Hematopoietic multipotent progenitor cell treated with erythropoietin and hydrocortisone succinate and interleukin-3 and kit ligand, for 8 days (in vitro differentiated cells): ENCODE measurements at regions not wholly inside any gene's neighbourhood (a gene's known extent, or its start where the extent isn't known, plus 50 kb on each side); places are given as distances from the start of the nearest gene placed in this dataset.
"Not testable (repeated sequence)": the region's sequence is repeated elsewhere in the genome, so short reads cannot be mapped to it uniquely, and the experiment has no call there.

Experiments used
- DNase-seq: peaks from one replicate; pipeline ENCODE4 v3.0.0-alpha.2; 2015

DNA sequence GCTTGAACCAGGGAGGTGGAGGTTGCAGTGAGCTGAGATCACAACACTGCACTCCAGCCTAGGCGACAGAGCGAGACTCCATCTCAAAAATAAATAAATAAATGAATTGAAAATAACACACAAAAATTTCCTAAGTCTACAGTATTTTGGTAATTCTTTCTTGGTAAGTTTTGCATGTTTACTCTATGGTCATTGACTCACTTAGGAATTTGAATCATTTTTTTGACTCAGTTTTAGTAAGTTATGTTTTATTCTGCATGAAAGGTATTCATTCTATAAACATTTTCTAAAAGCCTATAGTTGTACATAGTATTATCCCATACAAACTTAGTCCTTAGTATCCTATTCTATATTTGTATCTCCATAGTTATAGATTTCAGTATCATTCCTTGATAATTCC is 772.9 kb upstream of the SLIT2 start:
- no peak for DNase-seq

DNA sequence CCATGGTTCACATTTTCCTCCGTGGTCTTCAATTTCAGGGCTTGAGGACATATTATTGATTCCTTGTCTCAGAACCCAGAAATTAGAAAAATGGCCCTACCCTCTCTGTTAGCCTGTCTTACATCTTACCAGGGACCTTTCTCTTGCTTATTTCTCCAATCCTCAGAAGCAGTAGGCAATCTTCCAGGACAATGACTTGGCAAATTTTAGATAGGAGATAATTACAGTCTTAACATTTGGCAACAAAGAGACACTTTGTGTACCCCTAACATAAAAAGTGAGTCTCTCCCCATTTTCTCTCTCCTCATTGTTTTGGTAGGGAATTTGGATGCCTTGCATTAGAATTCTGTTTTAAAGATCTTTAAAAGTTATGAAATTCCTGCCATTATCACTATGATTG is 778.1 kb upstream of the SLIT2 start:
- no peak for DNase-seq

DNA sequence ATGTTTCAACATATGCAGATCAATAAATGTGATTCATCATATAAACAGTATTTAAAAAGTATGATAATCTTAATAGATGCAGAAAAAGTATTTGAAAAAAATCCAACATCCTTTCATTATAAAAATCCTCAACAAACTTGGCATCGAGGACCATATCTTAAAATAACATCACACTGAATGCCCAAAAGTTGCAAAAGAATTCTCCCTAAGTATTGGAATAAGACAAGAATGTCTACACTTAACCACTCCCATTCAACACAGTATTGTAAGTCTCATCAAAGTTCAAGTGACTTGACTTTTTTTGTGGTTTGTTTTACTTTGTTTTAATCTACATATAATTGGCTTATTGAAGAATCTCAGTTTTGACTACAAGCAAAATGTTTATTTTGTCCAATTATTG is 779.0 kb upstream of the SLIT2 start:
- DNase-seq: no peak

DNA sequence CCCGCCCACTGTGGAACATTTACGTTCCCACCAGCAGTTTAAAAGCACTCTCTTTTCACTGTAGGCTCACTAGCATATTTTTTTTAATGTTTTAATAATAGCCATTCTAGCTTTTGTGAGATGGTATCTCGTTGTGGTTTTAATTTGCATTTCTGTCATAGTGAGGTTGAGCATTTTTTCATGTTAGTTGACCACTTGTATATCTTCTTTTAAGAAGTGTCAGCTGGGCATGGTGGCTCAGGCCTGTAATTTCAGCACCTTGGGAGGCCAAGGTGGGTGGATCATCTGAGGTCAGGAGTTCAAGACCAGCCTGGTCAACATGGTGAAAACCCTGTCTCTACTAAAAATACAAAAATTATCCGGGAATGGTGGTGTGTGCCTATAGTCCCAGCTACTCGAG is 781.7 kb upstream of the SLIT2 start:
- DNase-seq: not testable (repeated sequence)

DNA sequence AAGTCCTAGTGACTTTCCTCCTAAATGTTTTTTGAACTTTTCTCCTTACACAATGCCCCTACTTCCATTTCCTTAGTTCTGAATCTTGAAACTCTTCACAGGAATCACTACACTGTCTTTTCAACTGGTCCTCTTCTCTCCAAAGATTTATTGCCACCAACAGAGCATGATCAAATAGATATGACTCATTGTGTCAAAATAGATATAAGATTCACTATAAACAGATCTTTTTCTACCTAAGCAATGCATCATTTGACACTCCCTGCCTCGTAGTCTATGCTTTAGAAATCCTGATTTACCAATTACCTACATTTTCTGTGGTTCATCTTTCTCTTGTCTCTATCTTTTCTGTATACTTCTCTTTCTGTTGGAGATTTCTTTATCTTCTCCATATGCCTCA is 789.6 kb upstream of the SLIT2 start:
- DNase-seq: no peak

DNA sequence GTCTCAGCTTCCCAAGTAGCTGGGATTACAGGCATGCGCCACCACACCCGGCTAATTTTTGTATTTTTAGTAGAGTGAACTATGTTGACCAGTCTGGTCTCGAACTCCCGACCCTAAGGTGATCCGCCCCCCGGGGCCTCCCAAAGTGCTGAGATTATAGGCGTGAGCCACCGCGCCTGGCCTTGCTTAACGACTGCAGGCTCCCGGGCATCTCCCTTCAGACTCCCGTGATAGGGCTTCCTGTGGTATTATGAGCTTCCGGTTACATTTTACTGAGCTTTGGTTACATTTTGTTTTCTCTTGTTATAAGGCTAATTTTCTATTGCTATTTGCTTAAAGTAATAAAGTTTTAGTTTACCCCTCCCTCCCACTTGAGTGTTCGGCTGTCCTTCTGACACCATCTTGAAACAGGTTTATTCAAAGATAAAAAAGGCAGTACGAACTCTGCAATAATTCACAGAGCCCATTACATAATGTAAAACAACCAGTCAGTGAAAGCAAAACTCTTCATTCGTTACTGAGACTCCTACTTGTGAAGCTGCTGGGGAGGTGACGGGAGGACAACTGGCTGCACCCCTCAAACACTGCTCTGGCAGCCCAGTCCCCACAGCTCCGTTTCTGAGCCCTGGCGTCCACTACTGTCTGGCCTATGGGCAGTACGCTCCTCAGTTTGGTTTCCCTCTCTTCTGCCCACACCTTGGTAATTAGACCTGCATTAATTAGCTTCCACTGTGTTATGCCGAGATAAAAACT is 795.7 kb upstream of the SLIT2 start:
- no peak for DNase-seq

DNA sequence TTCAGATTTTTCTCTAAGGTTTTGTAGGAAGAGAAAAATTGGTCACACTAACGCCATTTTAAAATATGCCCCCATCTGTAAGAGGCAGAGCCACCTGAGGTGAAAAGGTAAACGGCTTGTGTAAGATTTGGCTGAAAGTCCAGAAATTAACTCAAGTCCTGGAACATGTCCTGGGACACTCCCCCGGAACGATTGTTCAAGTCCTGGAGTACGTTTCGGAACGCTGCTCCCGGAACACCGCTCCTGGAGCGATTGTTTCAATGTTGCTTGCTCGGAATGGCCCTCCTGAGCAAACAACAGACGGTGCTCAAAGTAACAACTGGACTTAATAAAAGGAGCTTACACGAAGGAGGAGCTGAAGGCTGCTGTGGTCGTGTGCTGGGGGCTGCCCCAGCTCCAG is 796.5 kb upstream of the SLIT2 start:
- no peak for DNase-seq

DNA sequence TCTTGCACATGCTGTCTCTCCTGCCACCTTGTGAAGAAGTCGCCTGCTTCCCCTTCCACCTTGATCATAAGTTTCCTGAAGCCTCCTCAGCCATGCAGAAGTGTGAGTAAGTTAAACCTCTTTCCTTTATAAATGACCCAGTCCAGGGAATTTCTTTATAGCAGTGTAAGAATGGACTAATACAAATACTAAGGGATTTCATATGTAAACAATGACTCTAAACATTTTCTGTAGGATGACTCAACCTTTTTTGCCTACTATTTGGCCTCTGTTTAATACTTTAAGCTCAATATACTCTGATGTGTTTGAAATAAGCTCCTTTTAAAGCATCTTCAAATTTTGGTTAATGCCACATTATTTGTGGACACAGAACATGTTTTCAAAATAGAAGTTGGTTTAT is 813.5 kb upstream of the SLIT2 start:
- DNase-seq: no peak

DNA sequence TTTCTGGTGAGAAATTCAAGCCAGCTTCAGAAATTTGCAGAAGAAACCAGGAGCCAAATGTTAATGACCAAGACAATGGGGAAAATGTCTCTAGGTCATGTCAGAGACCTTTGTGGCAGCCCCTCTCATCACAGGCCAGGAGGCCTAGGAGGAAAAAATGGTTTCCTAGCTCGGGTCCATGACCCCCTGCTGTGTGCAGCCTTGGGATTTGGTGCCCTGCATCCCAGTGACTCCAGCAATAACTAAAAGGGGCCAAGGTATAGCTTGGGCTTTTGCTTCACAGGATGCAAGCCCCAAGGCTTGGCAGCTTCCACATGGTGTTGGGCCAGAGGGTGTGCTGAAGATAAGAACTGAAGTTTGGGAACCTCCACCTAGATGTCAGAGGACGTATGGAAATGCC is 814.7 kb upstream of the SLIT2 start:
- DNase-seq: no peak

DNA sequence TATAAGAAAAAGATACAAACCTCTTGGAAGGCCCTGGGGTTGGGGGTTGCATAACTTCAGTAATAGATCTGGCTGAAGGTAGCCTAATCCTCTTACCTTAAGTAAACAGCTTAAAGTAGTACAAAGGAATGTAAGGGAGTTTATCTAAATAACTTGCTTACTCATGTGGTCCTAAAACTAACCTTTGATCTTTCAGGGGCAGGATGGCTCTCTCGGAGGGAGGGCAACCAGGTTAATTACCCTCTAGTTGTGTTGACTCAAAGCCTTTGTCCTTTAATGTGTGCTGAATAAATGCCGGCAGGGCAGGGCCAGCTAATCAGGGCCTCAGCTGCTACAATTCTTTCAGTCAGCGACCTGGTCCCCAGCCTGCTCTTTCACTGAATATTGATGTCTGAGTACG is 822.0 kb upstream of the SLIT2 start:
- DNase-seq: no peak

DNA sequence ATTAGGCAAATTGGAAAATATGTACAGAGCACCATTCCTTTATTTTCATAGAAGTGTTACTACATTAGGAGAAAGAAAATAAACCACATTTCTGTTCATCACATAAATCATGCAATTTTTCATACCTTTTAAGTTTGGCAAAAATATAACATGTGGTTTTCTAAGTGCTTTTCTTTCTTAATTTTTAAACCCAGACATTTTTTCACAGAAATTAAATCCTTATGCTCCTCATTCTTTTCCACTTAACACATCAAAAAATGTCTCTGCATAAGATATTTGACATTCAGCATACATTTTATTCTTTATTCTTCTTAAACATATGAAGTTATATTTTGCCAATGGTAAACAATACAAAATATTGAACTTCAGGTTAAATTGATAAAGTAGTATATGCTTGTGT is 826.6 kb upstream of the SLIT2 start:
- DNase-seq: no peak

DNA sequence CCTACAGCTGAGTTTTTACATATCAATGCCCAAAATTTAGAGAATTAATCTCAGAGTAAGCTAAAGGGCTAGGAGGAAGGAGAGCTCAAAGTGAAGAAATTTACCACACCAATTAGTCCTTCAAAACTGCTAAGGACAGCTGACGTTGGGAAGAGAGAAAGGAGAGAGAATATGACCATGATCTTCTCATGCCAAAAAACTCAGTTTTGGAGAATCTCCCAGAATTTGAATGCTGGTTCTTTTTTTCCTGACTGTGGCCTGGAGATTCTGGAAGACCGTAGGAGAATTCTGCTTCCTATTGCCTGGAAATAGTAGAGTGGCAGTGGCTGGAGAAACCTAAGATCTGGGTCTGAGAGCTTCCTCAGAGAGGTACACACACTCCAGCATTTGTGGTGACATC is 834.4 kb upstream of the SLIT2 start:
- no peak for DNase-seq

DNA sequence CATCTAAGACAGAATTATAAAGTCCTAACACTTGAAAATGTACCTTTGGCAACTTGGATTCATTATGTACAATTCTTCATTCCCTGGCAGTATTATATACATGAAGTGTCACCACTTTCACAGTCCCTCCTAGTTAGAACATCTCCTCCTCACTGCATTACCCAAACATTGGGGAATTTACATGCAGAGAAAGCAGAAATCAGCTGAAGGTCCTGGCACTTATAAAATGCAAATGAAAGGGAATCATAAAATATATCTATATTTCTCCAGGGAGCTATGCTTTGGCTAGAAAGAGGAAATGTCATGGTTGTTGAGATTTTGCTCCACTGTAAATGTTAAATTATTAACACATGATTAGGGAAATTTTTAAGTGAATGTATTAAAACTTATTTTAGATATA is 835.6 kb upstream of the SLIT2 start:
- DNase-seq: no peak

DNA sequence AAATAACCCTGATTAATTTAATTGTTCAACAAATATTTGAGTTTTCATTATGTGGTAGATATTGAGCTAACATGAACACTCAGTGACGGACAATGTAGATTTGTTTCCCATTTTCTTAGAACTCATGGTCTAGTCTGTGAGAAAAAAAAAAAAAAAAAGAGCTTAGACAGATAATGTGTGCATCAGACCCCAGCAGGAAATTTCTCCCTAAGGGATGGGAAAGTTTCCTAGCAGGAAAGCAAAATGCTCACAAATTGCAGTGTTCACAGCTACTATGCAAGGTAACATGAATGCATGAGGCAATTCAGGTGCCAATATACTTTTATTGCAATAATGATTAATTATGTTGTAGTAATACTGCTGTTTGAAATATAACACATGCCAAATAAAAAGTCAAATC is 843.2 kb upstream of the SLIT2 start:
- no peak for DNase-seq

DNA sequence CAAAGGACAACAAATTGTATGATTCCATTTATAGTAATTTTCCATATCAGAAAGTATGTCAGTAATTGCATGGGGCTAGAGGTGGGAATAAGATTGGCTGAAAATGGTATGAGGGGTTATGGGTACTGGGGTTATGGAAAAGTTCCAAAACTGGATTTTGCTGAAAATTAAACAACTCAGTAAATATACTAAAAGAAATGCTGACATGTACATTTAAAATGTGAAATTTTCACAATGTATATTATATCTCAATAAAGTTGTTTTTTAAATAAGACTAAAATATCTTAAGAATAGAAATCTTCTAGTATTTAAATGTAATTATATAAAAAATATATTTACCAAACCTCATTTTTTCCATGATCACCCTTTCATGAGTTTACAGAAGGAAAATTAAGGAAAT is 844.9 kb upstream of the SLIT2 start:
- DNase-seq: no peak

DNA sequence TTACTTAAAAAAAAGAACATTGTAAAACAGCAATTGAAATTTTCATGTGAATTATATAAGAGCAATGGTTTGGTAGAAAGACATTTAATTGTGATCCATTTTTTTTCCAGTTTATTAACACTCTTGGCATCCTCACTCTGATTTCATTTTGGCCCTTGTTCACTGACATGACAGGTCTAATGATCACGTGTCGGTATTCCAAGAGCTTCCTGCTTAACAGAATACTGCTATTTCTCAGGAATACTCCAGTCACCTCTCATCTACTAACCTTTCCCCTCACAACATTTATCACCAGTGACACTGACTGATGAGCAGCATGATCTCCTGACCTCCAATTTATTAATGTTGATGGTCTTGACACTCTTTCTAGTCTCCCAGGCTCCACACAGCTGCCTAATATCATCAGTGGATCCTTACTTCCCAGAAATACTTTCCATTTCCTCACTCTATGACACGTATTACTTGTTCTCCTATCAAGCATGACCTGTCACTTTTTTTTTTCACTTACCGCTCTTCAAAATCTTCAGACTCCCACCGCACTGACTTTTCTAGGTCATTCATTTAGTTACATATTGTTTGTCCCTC is 847.8 kb upstream of the SLIT2 start:
- no peak for DNase-seq

DNA sequence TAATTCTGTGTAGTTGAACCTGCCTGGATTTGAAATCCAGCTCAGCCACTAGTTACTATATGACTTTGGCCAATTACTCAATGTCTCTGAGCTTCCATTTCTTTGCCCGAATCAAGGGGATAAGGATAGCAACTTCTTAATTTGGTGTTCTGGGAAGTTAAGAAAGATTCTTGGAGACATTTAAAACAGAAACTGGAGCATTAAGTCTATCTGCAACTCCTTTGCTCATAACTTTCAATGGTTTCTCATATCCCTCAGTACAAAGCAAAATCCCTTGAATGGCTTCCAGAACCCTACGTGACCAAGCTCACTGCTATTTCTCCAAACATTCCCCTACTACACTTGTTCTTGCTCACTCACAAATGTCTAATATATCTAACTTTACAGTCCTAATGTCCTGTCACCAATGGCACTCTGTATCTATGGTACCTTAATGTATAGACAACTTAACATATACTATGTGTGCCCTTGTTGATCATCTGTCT is 849.1 kb upstream of the SLIT2 start:
- DNase-seq: no peak

DNA sequence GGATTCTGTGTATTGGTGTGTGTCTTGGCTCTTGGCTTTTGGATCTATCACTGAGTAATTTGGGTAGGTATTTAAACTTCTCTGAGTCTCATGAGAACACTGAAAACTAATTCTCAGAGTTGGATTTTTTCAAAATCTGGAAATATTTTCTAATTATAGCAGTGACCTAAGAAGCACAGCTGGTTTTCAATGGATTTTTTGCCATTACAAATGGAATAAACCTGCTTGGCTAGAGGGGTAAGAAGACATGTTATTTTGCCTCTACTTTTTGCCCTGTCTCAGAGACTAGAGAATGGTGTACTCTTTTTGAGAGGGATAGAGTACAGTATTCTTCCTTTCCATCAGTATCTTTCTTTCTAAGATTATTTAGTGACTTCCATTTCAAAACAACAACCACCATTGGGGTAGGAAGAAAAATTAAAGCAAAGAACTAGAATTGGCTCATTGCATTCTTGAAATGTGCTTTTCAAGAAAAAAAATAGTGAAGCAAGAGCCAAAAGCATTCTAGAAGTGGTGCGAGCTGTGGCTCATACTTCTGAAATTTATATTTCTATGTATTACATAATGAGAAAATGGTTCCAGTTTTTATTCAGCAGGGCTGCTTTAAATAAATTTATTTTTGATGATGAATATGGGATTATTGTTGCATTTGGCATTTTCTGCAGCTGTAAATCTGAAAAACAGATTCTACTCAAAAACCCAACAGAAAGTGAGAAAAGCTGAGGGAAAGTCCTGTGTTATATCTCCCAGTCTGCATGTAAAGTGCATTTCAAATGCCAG is 850.2 kb upstream of the SLIT2 start:
- DNase-seq: no peak

DNA sequence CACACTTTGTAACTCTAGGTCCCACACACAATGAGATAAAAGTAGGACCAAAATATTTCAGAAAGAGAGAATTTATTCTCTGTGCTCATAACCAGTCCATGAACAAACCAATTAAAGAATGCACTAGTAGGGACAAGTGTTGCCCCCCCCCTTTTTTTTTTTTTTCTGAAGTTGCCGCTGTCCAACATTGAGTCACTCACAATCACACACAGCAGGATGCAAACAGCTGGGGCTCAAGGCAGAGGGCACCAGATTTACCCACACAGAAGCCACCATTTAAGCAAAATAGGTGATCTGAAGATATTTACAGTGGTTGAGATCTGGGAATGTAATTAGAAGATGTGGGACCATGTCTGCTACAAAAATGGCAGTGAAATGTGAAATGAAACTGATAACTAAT is 850.9 kb upstream of the SLIT2 start:
- DNase-seq: no peak

DNA sequence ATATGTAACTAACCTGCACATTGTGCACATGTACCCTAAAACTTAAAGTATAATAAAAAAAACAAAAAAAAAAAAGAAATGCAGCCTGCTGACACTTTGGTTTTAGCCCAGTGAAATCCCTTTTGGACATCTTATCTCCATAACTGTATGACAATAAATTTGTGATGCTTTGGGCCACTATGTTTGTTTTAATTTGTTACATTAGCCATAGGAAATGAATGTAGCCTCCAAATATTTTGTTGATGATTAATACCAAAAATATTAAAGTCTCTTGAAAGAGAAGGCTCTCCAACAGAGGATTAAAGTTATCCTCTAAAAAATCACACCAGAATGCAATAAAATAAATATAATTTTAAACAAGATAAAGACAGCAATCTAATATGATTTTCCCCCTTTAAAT is 852.7 kb upstream of the SLIT2 start:
- no peak for DNase-seq

DNA sequence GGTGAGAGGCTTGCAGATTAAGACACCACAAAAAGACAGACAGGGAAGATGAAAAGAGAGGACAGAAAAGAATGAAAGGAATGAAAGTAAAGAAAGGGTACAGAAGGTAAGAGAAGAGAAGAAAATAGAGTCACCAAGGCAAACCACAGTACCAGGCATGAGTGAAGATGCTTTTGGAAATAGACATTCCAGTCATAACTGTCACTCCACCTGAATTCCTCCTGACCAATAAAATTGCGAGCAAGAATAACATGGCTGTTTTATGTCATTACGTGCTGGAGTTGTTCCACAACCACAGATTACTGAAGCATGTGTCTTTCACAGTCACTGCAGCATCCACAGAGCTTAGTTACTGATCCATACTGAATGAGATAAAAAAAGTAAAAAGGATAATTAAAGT is 864.9 kb upstream of the SLIT2 start:
- no peak for DNase-seq

DNA sequence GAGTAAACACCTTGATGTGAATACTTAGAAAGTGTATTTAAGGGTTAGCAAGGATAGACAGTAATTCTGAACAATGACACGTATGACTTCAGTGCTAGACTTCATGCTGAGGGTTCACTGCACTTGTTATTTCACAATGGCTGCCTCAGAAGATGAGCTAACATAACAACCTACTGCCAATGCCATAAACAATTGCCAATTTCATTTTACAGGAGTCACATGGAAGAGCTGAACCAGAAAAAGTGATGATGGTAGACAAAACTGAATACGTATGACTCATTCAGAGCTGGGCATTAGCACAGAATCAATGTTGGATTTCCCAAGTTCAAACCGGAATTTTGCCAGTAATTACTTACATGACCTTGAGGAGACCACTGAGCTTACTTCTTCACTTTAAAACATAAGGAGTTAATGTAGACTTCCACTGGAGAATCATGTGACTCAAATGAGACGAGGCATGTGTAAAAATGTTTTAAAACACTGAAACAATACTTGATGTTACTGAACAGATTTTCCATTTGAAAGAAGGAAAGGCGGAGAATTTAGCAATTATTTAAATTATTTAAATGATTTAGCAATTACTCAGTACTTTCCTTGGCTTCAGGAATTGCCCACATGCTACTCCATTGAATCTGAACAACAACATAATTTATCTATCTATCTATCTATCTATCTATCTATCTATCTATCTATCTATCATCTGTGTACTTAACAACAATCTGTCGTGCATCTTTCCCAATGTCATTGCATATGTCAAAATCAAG is 868.5 kb upstream of the SLIT2 start:
- no peak for DNase-seq

DNA sequence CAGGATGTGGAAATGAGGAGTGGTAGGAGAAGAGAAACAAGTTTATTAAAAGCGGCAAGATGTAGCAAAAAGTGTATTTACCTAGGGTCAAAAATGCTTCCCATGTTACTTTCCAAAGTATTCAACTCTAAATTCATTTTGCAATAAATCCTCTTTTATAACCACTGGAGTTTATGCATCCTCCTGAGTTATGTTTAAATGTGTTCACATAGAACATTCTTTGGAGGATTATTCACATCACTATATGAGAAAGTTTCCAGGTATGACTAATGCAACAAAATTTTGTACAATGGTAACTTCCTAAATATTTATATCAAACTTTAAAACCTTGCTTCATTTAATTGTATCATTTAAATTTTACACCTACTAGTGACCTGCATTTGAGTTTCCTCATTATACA is 870.6 kb upstream of the SLIT2 start:
- no peak for DNase-seq

DNA sequence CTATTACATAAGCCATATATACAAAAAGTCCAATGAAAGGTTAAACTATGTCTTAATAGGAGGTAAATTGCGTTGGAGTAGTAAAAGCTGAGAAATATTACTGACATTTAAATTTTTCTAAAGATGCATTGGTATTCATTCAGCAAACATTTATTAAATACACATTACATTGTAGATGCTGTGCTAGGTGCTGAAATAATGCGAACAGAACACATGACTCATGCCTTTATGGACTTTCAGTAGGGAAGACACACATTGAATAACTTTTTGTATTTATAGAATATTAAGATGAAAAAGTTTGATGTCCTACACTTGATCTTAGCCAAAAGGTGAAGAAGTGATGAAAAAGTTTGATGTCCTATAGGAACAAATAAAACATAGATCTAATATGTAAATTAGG is 871.1 kb upstream of the SLIT2 start:
- DNase-seq: no peak
